ENCODE measurements at regions not wholly inside any gene's neighbourhood (a gene's known extent, or its start where the extent isn't known, plus 50 kb on each side); places are given as distances from the start of the nearest gene placed in this dataset.

DNA sequence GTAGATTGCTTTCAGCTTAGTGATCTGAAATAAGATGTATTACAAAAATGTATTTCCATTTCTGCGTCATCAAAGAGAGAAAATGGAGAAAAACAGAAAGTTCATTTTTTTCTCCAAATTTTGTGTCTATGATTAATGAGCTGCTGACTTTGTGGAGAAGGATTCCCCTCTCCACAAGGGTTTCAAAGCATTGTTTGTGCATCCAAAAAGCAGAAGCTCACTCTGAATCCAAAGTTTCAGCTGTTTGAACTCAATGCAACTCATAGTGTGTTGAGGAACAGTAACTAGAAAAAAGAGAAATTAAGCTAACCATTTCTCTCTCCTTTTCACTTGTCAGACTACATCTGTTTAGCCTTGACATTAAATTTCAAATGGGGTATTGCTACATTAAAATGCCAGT lies 62.9 kb upstream of the SLC7A11 start:
- ChIA-PET CTCF (interaction anchor here (0.7 kb wide), 1 partner anchor 137 kb away, joined by 3 read pairs; no protein-coding TSS in a partner anchor), POLR2A (ENCODE audit: low non-redundant PET) (no interaction called here)
- no peak overlapping the region for H3K27ac ChIP-seq
- TF ChIP-seq, protein P1, sequence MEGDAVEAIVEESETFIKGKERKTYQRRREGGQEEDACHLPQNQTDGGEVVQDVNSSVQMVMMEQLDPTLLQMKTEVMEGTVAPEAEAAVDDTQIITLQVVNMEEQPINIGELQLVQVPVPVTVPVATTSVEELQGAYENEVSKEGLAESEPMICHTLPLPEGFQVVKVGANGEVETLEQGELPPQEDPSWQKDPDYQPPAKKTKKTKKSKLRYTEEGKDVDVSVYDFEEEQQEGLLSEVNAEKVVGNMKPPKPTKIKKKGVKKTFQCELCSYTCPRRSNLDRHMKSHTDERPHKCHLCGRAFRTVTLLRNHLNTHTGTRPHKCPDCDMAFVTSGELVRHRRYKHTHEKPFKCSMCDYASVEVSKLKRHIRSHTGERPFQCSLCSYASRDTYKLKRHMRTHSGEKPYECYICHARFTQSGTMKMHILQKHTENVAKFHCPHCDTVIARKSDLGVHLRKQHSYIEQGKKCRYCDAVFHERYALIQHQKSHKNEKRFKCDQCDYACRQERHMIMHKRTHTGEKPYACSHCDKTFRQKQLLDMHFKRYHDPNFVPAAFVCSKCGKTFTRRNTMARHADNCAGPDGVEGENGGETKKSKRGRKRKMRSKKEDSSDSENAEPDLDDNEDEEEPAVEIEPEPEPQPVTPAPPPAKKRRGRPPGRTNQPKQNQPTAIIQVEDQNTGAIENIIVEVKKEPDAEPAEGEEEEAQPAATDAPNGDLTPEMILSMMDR (conservative IDR thresholded peaks at IDR 0.05; ENCODE audit: low read depth): no peak
- DNase-seq (ENCODE audit: low spot score): no peak

- ChIA-PET CTCF (no interaction called here), POLR2A (ENCODE audit: low non-redundant PET) (no interaction called here)
- H3K27ac ChIP-seq: no peak overlapping the region
- TF ChIP-seq, protein P1 (conservative IDR thresholded peaks at IDR 0.05; ENCODE audit: low read depth): no peak
- DNase-seq (ENCODE audit: low spot score): no peak
Observed at GRCh38 chr4:138301536-138301935, 59.4 kb upstream of the SLC7A11 start.

GRCh38 chr4:138300616-138301015 lies 58.5 kb upstream of the SLC7A11 start:
- ChIA-PET CTCF (no interaction called here), POLR2A (ENCODE audit: low non-redundant PET) (no interaction called here)
- DNase-seq (ENCODE audit: low spot score): no peak
- H3K27ac ChIP-seq: no peak overlapping the region
- TF ChIP-seq, protein P1 (conservative IDR thresholded peaks at IDR 0.05; ENCODE audit: low read depth): no peak

DNA sequence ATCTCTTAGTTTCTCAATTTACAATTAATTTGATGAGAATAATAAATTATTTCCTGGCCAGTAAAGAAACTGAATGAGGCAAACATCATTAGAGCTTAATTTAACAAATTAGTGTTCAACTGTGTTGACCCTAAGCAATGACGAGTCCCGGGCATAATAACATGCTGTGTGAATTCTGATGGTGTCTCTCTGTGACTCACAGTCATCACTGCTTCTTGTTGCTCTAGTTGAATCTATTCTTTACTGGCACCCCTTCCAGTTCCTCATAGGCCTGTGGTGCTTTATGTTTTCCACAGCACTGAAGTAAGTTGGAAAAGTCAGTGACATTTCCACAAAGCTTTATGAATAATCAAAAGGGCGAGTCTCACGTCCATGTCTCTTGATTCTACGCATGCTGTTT lies 57.7 kb upstream of the SLC7A11 start:
- ChIA-PET CTCF (no interaction called here), POLR2A (ENCODE audit: low non-redundant PET) (no interaction called here)
- no peak overlapping the region for H3K27ac ChIP-seq
- TF ChIP-seq, protein P1 (conservative IDR thresholded peaks at IDR 0.05; ENCODE audit: low read depth): no peak
- no peak for DNase-seq (ENCODE audit: low spot score)

- H3K27ac ChIP-seq: no peak overlapping the region
- TF ChIP-seq, protein P1 (conservative IDR thresholded peaks at IDR 0.05; ENCODE audit: low read depth): no peak
- CTCF ChIA-PET: no interaction called here
- DNase-seq (ENCODE audit: low spot score): no peak
- POLR2A ChIA-PET (ENCODE audit: low non-redundant PET): no interaction called here
Observed at GRCh38 chr4:138298866-138299265, 56.7 kb upstream of the SLC7A11 start.

DNA sequence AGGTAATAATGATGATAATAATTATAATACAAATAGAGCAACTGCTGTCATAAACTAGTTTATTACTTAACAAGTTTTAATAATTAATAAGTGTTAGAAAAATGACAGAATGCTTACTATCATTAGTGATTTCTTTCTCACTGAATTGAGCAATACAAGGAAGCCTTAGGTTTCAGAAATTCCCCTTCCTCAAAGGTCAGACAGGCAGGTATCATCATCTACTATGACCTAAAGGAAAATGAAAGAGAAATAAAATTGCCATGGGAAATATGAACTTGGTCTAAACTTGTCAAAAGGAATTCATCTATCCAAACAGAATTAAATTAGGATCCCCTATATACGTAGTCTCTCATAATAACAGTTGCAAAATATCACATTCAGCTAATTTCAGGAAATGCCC lies 56.3 kb upstream of the SLC7A11 start:
- ChIA-PET CTCF (no interaction called here), POLR2A (ENCODE audit: low non-redundant PET) (no interaction called here)
- no peak overlapping the region for H3K27ac ChIP-seq
- TF ChIP-seq, protein P1 (conservative IDR thresholded peaks at IDR 0.05; ENCODE audit: low read depth): no peak
- no peak for DNase-seq (ENCODE audit: low spot score)
